PFSK-1 (cell line): ENCODE measurements at regions not wholly inside any gene's neighbourhood (a gene's known extent, or its start where the extent isn't known, plus 50 kb on each side); places are given as distances from the start of the nearest gene placed in this dataset.

Experiments used
- FOXP2 ChIP-seq: optimal IDR thresholded peaks from 2 replicates; pipeline ENCODE3; 2011; ENCODE audit warnings: borderline replicate concordance, control low read depth, inconsistent platforms; ENCODE audit not compliant: insufficient read depth; ENCODE audit errors: extremely low read length, extremely low read depth
- POLR2AphosphoS5 ChIP-seq: IDR thresholded peaks from 2 replicates; pipeline ENCODE4 v1.6.1; 2012; ENCODE audit warnings: low read depth, mild to moderate bottlenecking, control low read depth, low read length, moderate library complexity
- SIN3A ChIP-seq: IDR thresholded peaks from 2 replicates; pipeline ENCODE4 v1.6.1; 2012; ENCODE audit warnings: mild to moderate bottlenecking, low read length, moderate library complexity, borderline replicate concordance; ENCODE audit not compliant: insufficient read depth
- TAF1 ChIP-seq: IDR thresholded peaks from 2 replicates; pipeline ENCODE4 v1.6.1; 2012; ENCODE audit warnings: low read length, control low read depth, borderline replicate concordance; ENCODE audit not compliant: insufficient read depth
- TF ChIP-seq, protein P1 (sequence below), 2 experiments: IDR thresholded peaks; 2 replicates each; pipeline versions ENCODE4 v1.6.1 to v1.8.0; 2011 to 2012; ENCODE audit warnings: low read depth in 2 of 2, low read length in 2 of 2, control low read depth in 1 of 2, inconsistent platforms in 1 of 2, mild to moderate bottlenecking in 1 of 2, moderate library complexity in 1 of 2; ENCODE audit not compliant: insufficient read depth in 1 of 2

DNA sequence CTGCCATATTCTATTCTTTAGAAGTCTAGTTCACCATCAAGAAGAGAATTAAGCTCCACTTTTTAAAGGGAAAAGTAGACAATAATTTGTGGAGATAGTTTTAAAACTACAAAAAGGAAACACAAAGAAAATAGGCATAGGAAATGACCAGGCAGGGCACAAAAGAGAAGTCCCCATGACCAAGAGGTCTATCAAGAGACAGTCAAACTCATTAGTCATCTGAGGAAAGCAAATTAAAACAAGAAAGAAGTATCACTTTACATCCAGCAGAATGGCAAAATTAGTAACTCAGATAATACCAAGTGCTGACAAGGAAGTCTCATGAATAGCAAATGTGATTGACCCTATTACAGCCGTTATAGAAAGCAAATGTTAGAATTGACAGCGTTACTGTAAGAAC, 243.7 kb upstream of the SNX7 start:
- TF ChIP-seq POLR2AphosphoS5 (no peak), TAF1 (no peak), SIN3A (no peak), FOXP2 (no peak)
- TF ChIP-seq, protein P1, sequence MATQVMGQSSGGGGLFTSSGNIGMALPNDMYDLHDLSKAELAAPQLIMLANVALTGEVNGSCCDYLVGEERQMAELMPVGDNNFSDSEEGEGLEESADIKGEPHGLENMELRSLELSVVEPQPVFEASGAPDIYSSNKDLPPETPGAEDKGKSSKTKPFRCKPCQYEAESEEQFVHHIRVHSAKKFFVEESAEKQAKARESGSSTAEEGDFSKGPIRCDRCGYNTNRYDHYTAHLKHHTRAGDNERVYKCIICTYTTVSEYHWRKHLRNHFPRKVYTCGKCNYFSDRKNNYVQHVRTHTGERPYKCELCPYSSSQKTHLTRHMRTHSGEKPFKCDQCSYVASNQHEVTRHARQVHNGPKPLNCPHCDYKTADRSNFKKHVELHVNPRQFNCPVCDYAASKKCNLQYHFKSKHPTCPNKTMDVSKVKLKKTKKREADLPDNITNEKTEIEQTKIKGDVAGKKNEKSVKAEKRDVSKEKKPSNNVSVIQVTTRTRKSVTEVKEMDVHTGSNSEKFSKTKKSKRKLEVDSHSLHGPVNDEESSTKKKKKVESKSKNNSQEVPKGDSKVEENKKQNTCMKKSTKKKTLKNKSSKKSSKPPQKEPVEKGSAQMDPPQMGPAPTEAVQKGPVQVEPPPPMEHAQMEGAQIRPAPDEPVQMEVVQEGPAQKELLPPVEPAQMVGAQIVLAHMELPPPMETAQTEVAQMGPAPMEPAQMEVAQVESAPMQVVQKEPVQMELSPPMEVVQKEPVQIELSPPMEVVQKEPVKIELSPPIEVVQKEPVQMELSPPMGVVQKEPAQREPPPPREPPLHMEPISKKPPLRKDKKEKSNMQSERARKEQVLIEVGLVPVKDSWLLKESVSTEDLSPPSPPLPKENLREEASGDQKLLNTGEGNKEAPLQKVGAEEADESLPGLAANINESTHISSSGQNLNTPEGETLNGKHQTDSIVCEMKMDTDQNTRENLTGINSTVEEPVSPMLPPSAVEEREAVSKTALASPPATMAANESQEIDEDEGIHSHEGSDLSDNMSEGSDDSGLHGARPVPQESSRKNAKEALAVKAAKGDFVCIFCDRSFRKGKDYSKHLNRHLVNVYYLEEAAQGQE (IDR thresholded peaks at IDR 0.05; ENCODE audit: insufficient read depth in 1 of 2, low read depth in 2 of 2, low read length in 2 of 2), result no peak

DNA sequence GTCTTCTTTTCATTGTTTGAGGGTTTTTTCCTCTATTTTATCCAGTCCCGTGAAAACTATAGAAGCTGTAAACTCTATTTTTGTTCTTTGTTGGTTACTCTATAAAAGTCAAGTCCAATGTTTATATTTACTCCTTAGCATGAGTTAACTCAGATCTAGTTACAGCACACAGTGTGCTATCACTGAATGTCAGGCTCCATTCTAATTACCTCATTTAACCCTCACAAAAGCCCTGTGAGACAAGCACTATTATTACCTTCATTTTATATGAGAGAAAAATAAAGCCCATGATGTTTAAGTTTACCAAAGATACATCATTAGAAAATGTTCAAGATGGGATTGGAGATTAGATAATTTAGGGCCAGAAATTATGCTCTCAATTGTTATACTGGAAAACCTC, 251.4 kb upstream of the SNX7 start:
- TF ChIP-seq SIN3A (no peak), FOXP2 (no peak), POLR2AphosphoS5 (no peak), TAF1 (no peak)
- TF ChIP-seq, protein P1 (IDR thresholded peaks at IDR 0.05; ENCODE audit: insufficient read depth in 1 of 2, low read depth in 2 of 2, low read length in 2 of 2), result no peak

DNA sequence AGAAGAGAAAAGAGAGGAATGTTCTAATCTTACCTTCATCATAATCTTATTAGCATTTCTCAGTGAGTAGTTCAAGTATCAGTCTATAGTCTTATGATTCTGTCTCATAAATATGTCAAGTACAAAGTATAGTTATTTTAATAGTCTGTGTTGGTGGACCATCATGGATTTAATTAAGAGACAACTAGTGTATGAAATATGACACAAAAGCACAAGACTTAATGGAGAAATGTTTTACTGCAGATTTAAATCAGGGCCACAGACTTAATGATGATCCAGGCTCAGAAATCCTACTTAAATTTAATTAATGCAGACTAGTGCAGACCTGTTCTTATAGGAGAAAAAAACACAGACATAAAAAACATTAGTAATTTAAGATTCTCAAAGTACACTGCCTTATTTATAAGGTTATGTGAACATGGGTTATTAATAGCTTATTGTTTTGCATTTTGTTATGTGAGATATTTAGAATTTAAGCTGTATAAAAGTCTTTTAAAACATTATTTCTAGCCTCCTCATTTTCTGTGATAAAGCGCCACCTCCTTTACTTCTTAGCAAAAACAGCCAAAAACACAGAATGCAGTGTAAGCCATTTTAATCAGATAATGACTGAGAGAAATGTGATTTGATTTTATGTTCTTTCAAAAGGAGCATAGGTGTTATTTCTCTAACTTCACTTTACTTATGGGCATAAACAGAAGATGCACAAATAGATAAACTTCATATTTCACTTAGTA, 255.0 kb upstream of the SNX7 start:
- TF ChIP-seq SIN3A (no peak), POLR2AphosphoS5 (no peak), FOXP2 (no peak), TAF1 (no peak)
- TF ChIP-seq, protein P1 (IDR thresholded peaks at IDR 0.05; ENCODE audit: insufficient read depth in 1 of 2, low read depth in 2 of 2, low read length in 2 of 2), result no peak

DNA sequence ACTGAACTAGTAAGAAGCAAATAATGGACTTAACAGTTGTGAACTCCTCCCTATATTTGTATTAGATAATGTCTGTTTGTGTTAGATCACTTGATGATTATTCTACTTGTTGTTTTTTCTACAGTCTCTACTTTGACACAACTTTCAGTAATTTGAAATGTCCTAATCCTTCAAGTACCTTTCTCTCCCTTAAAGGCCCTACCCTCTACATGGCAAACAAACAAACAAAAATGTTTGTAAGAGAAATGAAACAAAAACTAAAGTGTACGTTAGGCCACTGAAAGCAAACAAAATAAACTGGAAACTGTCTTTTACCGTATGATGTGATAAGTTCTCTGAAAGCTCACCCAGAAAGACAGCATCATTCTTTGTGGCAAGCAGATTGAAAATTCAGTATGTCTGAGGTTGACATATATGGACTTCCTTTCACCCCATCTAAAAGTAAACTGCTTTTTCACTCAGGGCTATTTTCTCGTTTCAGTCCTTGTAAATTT, 255.9 kb upstream of the SNX7 start:
- TF ChIP-seq, protein P1 (IDR thresholded peaks at IDR 0.05; ENCODE audit: insufficient read depth in 1 of 2, low read depth in 2 of 2, low read length in 2 of 2), result no peak
- no peak for TF ChIP-seq FOXP2
- no peak; the same call in 1 of the 2 replicates for TF ChIP-seq POLR2AphosphoS5
- TF ChIP-seq SIN3A, result no peak
- no peak for TF ChIP-seq TAF1

DNA sequence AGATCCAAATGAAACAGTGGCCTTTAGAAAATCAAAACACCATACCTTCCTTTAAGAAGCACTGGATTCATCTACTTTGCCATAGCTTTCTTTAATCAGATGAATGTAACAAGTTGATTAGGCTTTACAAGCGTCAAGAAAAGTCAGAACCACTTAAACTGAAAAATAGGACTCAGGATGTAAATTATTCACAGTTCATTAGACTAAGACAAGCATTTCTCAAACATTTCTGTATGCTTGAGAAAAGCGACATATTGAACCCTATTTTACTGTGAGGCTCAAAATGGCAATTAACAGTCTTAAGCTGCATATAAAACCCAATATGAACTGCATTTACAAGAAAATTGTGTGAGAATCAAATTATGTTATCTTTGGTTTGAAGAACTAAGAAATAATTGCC, 256.7 kb upstream of the SNX7 start:
- TF ChIP-seq TAF1 (no peak), POLR2AphosphoS5 (no peak), FOXP2 (no peak), SIN3A (no peak)
- TF ChIP-seq, protein P1 (IDR thresholded peaks at IDR 0.05; ENCODE audit: insufficient read depth in 1 of 2, low read depth in 2 of 2, low read length in 2 of 2), result no peak
